Epithelial cell of esophagus (primary cell): ENCODE measurements at regions not wholly inside any gene's neighbourhood (a gene's known extent, or its start where the extent isn't known, plus 50 kb on each side); places are given as distances from the start of the nearest gene placed in this dataset.

ENCODE experiments used
- DNase-seq: peaks from one replicate; pipeline ENCODE4 v3.0.0; 2010; ENCODE audit warnings: low read depth
- H3K4me3 ChIP-seq: 2 replicates; pipeline ENCODE4 v1.5.1; 2011; ENCODE audit warnings: mild to moderate bottlenecking, low read length, control low read depth
- TF ChIP-seq, protein P1 (sequence below): IDR thresholded peaks from 2 replicates; pipeline ENCODE4 v1.5.1; 2011; ENCODE audit warnings: low read depth, mild to moderate bottlenecking, low read length, control low read depth, inconsistent platforms; ENCODE audit not compliant: insufficient read depth; ENCODE audit errors: missing control alignments

DNA sequence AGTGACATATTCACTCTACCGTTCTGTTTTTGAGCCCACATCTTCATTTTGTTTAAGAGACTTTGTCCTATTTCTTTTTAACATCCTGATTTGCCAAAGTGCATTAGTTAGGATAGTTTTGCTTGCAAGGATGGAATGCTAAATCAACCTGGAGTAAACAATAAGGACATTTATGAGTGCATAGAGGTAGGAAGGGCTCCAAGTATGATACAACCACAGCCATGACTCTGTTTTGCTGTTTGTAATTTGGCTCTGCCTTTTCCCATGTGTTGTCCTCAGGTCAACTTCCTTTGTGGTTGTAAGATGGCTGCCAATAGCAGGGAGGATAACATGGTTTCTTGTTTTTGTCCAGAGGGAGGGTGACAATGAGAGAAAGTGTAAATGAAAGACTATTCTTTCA, 66.4 kb upstream of the GOLIM4 start:
- DNase-seq, result no peak
- no peak overlapping the region for H3K4me3 ChIP-seq
- TF ChIP-seq, protein P1, sequence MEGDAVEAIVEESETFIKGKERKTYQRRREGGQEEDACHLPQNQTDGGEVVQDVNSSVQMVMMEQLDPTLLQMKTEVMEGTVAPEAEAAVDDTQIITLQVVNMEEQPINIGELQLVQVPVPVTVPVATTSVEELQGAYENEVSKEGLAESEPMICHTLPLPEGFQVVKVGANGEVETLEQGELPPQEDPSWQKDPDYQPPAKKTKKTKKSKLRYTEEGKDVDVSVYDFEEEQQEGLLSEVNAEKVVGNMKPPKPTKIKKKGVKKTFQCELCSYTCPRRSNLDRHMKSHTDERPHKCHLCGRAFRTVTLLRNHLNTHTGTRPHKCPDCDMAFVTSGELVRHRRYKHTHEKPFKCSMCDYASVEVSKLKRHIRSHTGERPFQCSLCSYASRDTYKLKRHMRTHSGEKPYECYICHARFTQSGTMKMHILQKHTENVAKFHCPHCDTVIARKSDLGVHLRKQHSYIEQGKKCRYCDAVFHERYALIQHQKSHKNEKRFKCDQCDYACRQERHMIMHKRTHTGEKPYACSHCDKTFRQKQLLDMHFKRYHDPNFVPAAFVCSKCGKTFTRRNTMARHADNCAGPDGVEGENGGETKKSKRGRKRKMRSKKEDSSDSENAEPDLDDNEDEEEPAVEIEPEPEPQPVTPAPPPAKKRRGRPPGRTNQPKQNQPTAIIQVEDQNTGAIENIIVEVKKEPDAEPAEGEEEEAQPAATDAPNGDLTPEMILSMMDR, result no peak

DNA sequence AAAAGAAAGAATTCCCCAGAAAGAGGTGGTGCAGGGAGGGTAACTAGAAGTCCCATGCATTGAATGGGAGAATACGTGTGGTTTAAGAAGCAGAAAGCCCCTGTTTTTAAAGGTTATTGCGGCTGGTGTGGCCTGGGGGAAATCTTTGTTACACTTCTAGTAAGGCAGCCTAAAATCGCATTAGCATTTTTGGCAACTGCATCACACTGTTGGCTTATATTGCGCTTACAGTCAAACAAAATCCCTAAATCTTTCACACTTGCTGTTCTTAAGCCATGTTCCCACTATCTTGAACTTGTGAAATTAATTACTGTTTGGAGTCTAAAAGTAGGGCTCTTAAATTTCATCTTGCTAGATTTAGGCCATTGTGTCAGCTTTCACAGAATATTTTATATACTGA, 66.0 kb upstream of the GOLIM4 start:
- H3K4me3 ChIP-seq, result no peak overlapping the region
- no peak for DNase-seq
- TF ChIP-seq, protein P1, result no peak

DNA sequence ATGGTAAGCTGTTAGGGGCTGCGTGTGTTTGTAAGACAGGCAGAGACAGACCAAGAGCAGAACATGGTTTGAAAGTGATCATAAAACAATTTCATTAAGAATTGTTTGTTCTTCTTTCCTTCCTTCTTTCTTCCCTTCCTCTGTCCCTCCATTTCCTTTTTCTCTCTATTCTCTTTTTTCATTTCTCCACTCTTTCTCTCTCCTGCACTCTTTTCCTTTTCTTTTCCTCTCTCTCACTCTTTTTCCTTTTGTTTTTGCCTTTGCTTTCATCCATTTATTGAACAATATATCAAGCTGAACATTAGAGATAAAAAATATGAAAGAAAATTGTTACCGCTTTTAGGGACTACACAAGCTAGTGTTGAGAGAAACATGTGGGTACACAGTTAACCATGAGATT, 62.2 kb upstream of the GOLIM4 start:
- no peak for DNase-seq
- TF ChIP-seq, protein P1, result no peak
- no peak overlapping the region for H3K4me3 ChIP-seq

GRCh38 chr3:168157099-168157700, 61.5 kb upstream of the GOLIM4 start:
- DNase-seq, result no peak
- no peak overlapping the region for H3K4me3 ChIP-seq
- TF ChIP-seq, protein P1, result no peak

GRCh38 chr3:168156479-168156878, 60.8 kb upstream of the GOLIM4 start:
- no peak overlapping the region for H3K4me3 ChIP-seq
- TF ChIP-seq, protein P1, result no peak
- no peak for DNase-seq

DNA sequence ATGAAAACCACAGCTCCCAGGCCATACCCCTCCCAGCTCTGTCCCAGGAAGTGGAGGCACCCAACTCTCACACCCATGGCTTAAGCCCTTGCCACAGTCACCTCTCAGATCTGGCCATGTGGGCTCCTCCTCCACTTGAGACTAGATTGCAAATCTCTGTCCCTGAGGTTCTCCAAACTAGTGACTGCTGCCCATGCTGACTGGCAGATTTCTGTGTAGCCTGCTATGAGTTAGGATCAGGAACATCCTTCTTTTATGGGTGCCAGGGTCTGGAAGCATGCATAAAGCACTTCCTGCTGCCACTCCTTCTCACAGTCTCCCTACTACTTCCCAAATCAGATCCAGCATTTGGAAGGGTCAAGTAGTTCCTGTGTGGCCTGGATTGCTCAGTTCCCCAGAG, 59.6 kb upstream of the GOLIM4 start:
- H3K4me3 ChIP-seq, result no peak overlapping the region
- TF ChIP-seq, protein P1, result no peak
- DNase-seq, result no peak

DNA sequence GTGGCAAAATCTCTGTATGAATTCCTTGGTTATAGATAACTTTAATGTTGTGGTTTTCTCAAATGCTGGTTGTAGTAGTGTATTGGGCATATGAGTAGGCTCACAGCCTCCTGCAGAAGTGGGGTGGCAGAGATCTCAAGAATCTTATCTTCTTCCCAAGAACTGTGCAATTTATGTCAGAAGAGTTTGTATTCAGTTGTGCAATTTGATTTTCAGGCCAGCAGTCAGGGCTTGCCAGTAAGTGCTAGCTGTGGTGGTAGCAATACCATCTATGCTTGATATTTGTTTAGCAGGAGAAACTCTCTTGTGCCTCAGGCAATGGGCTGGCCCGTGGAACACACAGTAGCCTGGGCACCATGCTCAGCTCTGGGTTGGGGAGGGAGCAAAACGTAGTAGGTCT, 58.4 kb upstream of the GOLIM4 start:
- H3K4me3 ChIP-seq, result no peak overlapping the region
- no peak for DNase-seq
- TF ChIP-seq, protein P1, result no peak
